ENCODE measurements at regions not wholly inside any gene's neighbourhood (a gene's known extent, or its start where the extent isn't known, plus 50 kb on each side); places are given as distances from the start of the nearest gene placed in this dataset.

- TF ChIP-seq, protein P1, sequence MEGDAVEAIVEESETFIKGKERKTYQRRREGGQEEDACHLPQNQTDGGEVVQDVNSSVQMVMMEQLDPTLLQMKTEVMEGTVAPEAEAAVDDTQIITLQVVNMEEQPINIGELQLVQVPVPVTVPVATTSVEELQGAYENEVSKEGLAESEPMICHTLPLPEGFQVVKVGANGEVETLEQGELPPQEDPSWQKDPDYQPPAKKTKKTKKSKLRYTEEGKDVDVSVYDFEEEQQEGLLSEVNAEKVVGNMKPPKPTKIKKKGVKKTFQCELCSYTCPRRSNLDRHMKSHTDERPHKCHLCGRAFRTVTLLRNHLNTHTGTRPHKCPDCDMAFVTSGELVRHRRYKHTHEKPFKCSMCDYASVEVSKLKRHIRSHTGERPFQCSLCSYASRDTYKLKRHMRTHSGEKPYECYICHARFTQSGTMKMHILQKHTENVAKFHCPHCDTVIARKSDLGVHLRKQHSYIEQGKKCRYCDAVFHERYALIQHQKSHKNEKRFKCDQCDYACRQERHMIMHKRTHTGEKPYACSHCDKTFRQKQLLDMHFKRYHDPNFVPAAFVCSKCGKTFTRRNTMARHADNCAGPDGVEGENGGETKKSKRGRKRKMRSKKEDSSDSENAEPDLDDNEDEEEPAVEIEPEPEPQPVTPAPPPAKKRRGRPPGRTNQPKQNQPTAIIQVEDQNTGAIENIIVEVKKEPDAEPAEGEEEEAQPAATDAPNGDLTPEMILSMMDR (IDR thresholded peaks at IDR 0.05), result no peak
- no peak for TF ChIP-seq POLR2AphosphoS5 (IDR thresholded peaks at IDR 0.05)
These were observed 626.1 kb downstream of the COL12A1 start for GRCh38 chr6:74579794-74580193.

Measured in breast epithelium (tissue), 3 donors.